ENCODE measurements at regions not wholly inside any gene's neighbourhood (a gene's known extent, or its start where the extent isn't known, plus 50 kb on each side); places are given as distances from the start of the nearest gene placed in this dataset.

DNA sequence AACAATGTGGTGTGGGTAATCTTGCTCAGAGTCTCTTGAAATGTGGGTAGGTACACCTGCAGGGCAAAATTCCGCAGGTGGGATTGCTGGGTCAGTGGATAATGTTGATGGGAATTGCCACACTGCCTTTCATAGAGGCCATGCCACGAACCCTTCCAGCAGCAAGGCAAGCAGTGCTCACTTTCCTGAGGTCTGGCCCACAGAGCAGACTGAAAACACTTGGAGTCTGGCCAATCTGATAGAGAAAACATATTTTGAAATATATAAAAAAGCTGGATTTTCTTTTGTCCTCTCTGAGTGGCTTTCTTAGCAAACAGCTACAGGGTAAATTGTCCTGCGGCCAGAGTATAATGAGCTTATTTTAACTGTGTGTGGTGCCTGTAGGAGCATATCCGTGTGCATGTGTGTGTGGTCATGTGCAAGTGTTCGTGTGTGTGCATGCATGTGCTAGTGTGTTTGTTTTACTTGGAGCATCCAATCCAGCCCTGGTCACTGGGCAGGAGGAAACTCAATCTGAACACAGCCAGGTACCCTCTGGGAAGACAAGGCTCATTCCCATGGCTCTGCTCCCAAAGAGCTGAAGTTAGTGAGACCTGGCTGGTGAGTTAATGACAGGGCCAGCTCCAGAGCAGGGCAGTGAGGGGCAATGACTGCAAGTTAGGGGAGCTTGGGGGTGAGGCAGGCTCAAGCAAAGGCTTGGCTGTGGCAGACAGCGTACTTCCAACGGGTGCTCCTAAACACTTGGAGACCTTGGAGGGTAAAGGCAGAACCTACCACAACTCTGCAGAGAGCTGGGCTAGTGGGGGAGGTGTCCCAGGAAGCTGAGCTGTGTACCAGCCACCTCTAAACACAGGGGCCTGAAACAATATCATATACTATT lies 91.3 kb downstream of the PLXNA1 start:
- TF ChIP-seq, protein P1, sequence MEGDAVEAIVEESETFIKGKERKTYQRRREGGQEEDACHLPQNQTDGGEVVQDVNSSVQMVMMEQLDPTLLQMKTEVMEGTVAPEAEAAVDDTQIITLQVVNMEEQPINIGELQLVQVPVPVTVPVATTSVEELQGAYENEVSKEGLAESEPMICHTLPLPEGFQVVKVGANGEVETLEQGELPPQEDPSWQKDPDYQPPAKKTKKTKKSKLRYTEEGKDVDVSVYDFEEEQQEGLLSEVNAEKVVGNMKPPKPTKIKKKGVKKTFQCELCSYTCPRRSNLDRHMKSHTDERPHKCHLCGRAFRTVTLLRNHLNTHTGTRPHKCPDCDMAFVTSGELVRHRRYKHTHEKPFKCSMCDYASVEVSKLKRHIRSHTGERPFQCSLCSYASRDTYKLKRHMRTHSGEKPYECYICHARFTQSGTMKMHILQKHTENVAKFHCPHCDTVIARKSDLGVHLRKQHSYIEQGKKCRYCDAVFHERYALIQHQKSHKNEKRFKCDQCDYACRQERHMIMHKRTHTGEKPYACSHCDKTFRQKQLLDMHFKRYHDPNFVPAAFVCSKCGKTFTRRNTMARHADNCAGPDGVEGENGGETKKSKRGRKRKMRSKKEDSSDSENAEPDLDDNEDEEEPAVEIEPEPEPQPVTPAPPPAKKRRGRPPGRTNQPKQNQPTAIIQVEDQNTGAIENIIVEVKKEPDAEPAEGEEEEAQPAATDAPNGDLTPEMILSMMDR (conservative IDR thresholded peaks at IDR 0.05 in 1 of 2, IDR thresholded peaks at IDR 0.05 in 1 of 2; ENCODE audit: low read depth in 1 of 2, low read length in 2 of 2): no peak
- no peak for TF ChIP-seq EZH2 (IDR thresholded peaks at IDR 0.05; ENCODE audit: low read length, missing control alignments)

Measured in fibroblast of lung (primary cell).